ENCODE measurements at regions not wholly inside any gene's neighbourhood (a gene's known extent, or its start where the extent isn't known, plus 50 kb on each side); places are given as distances from the start of the nearest gene placed in this dataset.

- no peak for TF ChIP-seq POLR2A (IDR thresholded peaks at IDR 0.05)
- TF ChIP-seq, protein P1, sequence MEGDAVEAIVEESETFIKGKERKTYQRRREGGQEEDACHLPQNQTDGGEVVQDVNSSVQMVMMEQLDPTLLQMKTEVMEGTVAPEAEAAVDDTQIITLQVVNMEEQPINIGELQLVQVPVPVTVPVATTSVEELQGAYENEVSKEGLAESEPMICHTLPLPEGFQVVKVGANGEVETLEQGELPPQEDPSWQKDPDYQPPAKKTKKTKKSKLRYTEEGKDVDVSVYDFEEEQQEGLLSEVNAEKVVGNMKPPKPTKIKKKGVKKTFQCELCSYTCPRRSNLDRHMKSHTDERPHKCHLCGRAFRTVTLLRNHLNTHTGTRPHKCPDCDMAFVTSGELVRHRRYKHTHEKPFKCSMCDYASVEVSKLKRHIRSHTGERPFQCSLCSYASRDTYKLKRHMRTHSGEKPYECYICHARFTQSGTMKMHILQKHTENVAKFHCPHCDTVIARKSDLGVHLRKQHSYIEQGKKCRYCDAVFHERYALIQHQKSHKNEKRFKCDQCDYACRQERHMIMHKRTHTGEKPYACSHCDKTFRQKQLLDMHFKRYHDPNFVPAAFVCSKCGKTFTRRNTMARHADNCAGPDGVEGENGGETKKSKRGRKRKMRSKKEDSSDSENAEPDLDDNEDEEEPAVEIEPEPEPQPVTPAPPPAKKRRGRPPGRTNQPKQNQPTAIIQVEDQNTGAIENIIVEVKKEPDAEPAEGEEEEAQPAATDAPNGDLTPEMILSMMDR (IDR thresholded peaks at IDR 0.05) = no peak
Measured at GRCh38 chr9:109870365-109870764, 90.4 kb downstream of the PALM2AKAP2 start.
